NCI-H524 (cell line): ENCODE measurements at regions not wholly inside any gene's neighbourhood (a gene's known extent, or its start where the extent isn't known, plus 50 kb on each side); places are given as distances from the start of the nearest gene placed in this dataset.

Experiments used
- DNase-seq, 2 experiments: peaks; one replicate each; lab custom pipeline; 2025; lab: John Stamatoyannopoulos, UW

- peak; percentile 38 to 86 for DNase-seq
These were observed 164.3 kb upstream of the OGFRL1 start for GRCh38 chr6:71124340-71124739.

GRCh38 chr6:71125216-71125615 is 163.4 kb upstream of the OGFRL1 start:
- DNase-seq, result no peak

GRCh38 chr6:71126506-71126905 is 162.1 kb upstream of the OGFRL1 start:
- DNase-seq, result peak; percentile 76 to 95

- no peak for DNase-seq
These were observed 161.2 kb upstream of the OGFRL1 start for GRCh38 chr6:71127374-71127773.

- no peak for DNase-seq
These were observed 158.3 kb upstream of the OGFRL1 start for GRCh38 chr6:71130277-71130676.

- peak in 1 of 2 experiments; percentile 9 for DNase-seq
These were observed 153.5 kb upstream of the OGFRL1 start for GRCh38 chr6:71134929-71135642.

GRCh38 chr6:71137973-71138372 is 150.6 kb upstream of the OGFRL1 start:
- DNase-seq, result no peak

- DNase-seq, result no peak
These were observed 150.2 kb upstream of the OGFRL1 start for GRCh38 chr6:71138376-71138775.

- DNase-seq, result no peak
These were observed 149.4 kb upstream of the OGFRL1 start for GRCh38 chr6:71139249-71139648.

- no peak for DNase-seq
These were observed 134.8 kb upstream of the OGFRL1 start for GRCh38 chr6:71153755-71154325.

GRCh38 chr6:71157345-71157744 is 131.3 kb upstream of the OGFRL1 start:
- peak; percentile 43 to 80 for DNase-seq

GRCh38 chr6:71164890-71165289 is 123.7 kb upstream of the OGFRL1 start:
- DNase-seq, result no peak

- no peak for DNase-seq
These were observed 120.3 kb upstream of the OGFRL1 start for GRCh38 chr6:71168233-71168765.

GRCh38 chr6:71171497-71172070 is 117.0 kb upstream of the OGFRL1 start:
- DNase-seq, result no peak

- no peak for DNase-seq
These were observed 109.2 kb upstream of the OGFRL1 start for GRCh38 chr6:71179249-71179885.

GRCh38 chr6:71181565-71181964 is 107.0 kb upstream of the OGFRL1 start:
- DNase-seq, result no peak

- no peak for DNase-seq
These were observed 101.5 kb upstream of the OGFRL1 start for GRCh38 chr6:71187141-71187540.

GRCh38 chr6:71190809-71191208 is 97.8 kb upstream of the OGFRL1 start:
- DNase-seq, result peak in 1 of 2 experiments; percentile 36

GRCh38 chr6:71194724-71195123 is 93.9 kb upstream of the OGFRL1 start:
- DNase-seq, result no peak

GRCh38 chr6:71197267-71197666 is 91.3 kb upstream of the OGFRL1 start:
- DNase-seq, result no peak

GRCh38 chr6:71197780-71198179 is 90.8 kb upstream of the OGFRL1 start:
- DNase-seq, result peak in 1 of 2 experiments; percentile 28

GRCh38 chr6:71198908-71199307 is 89.7 kb upstream of the OGFRL1 start:
- DNase-seq, result no peak

- no peak for DNase-seq
These were observed 88.9 kb upstream of the OGFRL1 start for GRCh38 chr6:71199736-71200135.
